WI38 (cell line): ENCODE measurements at regions not wholly inside any gene's neighbourhood (a gene's known extent, or its start where the extent isn't known, plus 50 kb on each side); places are given as distances from the start of the nearest gene placed in this dataset.

Experiments
- H3K4me3 ChIP-seq: 2 replicates; pipeline ENCODE4 v1.5.1; 2011; ENCODE audit warnings: low read depth, mild to moderate bottlenecking, control low read depth, low read length
- TF ChIP-seq, protein P1 (sequence below): IDR thresholded peaks from 2 replicates; pipeline ENCODE4 v1.5.1; 2012; ENCODE audit warnings: low read depth, mild to moderate bottlenecking, control low read depth, low read length

DNA sequence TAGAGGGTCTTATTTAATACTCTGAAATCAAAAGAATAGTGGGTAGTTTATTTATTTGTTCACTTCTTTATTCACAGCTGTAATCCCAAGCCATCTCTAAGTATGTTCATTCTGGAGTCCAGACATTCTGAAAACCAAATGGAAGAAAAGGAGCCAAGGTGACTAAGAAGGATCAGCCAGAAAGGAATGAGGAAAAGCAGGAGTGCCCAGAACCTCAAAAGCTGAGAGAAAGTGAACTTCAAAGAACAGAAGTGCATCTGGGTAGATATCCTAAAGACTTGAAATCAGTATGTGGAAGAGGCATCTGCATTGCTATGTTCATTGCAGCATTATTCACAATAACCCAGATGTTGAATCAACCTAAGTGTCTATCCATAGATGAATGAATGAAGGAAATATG lies 94.8 kb downstream of the VIP start:
- H3K4me3 ChIP-seq, result no peak overlapping the region
- TF ChIP-seq, protein P1, sequence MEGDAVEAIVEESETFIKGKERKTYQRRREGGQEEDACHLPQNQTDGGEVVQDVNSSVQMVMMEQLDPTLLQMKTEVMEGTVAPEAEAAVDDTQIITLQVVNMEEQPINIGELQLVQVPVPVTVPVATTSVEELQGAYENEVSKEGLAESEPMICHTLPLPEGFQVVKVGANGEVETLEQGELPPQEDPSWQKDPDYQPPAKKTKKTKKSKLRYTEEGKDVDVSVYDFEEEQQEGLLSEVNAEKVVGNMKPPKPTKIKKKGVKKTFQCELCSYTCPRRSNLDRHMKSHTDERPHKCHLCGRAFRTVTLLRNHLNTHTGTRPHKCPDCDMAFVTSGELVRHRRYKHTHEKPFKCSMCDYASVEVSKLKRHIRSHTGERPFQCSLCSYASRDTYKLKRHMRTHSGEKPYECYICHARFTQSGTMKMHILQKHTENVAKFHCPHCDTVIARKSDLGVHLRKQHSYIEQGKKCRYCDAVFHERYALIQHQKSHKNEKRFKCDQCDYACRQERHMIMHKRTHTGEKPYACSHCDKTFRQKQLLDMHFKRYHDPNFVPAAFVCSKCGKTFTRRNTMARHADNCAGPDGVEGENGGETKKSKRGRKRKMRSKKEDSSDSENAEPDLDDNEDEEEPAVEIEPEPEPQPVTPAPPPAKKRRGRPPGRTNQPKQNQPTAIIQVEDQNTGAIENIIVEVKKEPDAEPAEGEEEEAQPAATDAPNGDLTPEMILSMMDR, result no peak

DNA sequence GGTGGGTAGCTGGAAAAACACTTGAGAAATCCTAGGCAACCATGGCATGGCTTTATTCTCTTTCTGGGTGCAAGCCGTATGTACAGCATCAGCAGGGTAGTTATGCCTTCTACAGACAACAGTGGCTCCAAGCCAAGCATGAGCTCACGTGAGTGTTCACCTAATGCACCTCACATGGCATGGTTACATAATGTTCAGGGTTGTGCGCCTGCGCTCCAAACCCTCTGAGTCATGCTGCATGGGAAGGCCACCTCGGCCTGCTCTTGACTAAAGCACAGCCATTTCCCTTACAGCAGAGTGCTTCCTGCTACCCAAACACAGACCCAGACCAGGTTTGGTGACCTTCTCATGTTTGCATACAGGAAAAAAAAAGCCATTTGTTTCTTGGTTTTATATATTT lies 96.2 kb downstream of the VIP start:
- H3K4me3 ChIP-seq, result no peak overlapping the region
- TF ChIP-seq, protein P1, result no peak

DNA sequence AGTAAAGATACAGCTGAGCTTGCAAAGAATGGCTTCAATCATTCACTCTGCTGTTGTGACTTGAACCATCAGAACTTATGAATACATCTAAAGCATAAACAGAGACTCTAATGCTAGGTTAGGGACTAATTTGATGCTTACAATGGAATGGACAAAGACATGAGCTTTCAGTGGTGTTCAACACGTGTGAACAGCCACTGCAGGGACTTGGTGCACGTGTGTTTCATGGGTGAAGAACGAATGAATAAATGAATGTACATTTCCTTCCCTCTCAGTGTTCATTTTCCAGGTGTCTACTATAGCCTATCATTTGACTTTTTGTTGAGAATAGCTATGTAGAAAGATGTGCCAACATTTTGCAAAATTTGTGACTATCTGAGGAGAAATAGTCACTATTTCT lies 98.3 kb downstream of the VIP start:
- H3K4me3 ChIP-seq, result no peak overlapping the region
- TF ChIP-seq, protein P1, result no peak

DNA sequence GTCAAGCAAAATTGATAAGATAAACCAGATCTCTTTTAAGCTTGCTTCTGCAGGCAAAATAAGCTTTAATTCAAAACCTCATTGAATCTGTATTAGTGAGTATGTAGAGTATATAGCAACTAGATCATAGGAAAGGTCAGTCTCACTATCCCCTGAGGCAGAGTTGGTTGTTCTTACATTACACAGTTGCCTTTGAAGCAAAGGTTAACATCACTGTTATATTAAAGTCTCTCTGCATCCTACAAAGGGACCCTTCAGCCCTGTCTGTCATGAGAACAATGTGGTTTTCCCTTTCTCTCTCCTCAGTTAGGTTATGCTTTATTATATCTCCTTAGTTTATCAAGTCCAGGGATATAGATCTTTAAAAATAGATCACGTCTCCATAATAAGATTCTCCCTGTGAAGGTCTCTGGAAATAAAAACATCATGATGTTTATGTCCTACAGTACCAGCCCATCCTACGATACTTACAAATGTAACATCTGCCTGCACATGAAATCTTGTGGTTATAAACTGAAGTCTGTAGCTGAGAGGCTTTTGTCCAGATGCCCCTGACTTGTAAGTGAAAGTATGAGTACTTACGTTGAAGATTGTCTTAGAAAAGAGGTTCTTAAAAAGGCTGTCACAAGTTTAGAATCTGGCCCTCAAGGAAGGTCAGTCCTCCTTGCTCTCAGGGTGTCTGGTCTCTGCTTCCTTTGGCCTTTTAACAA lies 103.6 kb downstream of the VIP start:
- TF ChIP-seq, protein P1, result no peak
- H3K4me3 ChIP-seq, result no peak overlapping the region

DNA sequence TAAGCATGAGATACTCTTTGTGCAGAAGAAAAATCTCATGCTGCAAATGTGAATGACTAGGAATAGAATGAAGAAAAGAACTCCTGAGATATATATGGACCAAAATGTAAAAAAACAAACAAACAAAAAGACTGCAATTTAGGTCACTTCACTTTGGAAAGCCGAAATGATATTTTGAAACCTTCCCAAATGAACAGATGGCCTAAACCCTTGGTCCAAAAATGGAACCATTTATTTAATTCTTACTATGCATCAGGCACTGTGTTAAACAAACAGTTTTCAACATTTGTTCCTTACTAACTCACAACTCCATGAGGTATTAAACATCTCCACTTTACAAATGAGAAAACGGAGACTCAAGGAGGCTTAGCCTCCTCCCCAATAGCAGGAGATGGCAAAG lies 107.5 kb downstream of the VIP start:
- no peak overlapping the region for H3K4me3 ChIP-seq
- TF ChIP-seq, protein P1, result no peak

DNA sequence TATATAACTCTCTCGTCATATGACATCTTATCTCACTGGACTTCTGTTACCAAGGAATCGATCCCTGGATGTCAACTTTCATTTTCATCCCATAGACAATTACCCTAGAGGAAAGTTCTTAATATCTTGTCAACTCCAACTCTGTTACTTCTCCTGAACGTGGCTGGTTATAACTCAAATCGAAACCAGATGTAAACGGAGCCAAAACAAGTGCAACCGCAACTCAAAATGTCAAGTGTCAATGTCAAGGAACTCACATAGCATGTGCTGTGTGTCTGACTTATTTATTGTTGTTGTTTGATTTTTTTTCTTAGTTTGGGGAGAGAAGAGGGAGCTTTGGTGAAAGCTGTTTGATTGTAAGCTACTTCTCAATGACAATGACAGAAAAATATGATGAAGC lies 108.6 kb downstream of the VIP start:
- TF ChIP-seq, protein P1, result no peak
- H3K4me3 ChIP-seq, result no peak overlapping the region

DNA sequence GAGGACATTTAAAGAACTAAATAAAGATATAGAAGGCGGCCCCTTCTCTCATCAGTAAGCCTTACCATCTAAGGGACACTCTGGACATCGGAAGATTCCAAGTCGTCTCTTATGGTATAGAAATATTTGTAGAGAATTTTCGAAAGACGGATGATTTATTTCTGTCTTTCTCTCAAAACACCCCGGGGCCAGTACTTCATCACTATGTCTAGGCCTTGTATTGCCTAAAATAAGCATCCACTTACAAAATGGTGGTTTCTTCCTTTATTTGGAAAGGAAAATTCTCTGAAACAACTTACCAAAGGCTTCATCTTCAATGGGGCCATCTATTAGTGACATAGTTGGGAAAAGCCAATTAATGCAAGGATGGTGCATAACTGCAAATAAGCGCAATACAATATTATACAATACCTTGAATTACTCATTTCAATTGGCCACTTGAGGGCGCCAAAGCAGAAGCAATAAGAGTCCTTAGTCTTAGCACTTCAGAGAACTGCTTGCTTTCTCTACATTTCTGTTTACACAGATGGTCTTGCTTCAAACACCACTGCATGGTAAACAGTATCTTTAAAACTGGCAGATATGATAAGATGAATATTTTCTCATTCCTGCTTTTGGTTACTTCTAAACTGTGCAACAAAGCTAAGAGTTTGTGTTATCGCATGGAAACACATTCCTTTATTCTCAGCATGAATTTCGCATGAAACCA lies 113.2 kb downstream of the VIP start:
- no peak overlapping the region for H3K4me3 ChIP-seq
- TF ChIP-seq, protein P1, result peak; percentile 31
